Activated CD8-positive, alpha-beta T cell treated with anti-CD3 and anti-CD28 coated beads for 36 hours (primary cell): ENCODE measurements at regions not wholly inside any gene's neighbourhood (a gene's known extent, or its start where the extent isn't known, plus 50 kb on each side); places are given as distances from the start of the nearest gene placed in this dataset.

Experiments used
- ATAC-seq: fragments of 200-7000 bp; cut with Tn5 transposase; one replicate; pipeline ENCODE4 v1.10.0; 2021; ENCODE audit warnings: mild to moderate bottlenecking, moderate library complexity
- CTCF ChIA-PET: fragments of 350-600 bp; sonication (Branson Sonifier 250); formaldehyde crosslinking; loops from one replicate; lab custom pipeline; 2021; ENCODE audit warnings: antibody characterized with exemption; lab: Charles Lee
- POLR2A ChIA-PET: fragments of 350-600 bp; sonication (Branson Sonifier 250); formaldehyde crosslinking; loops from one replicate; lab custom pipeline; 2021; ENCODE audit warnings: antibody characterized with exemption; lab: Charles Lee
- DNase-seq: peaks from one replicate; pipeline ENCODE4 v3.0.0-alpha.2; 2020
- H3K27ac Mint-ChIP-seq: one replicate; pipeline ENCODE4 v1.8.0; 2021; ENCODE audit warnings: mild to moderate bottlenecking, mixed read lengths
- H3K27me3 Mint-ChIP-seq: one replicate; pipeline ENCODE4 v1.8.0; 2021; ENCODE audit warnings: mixed read lengths
- H3K36me3 Mint-ChIP-seq: one replicate; pipeline ENCODE4 v1.8.0; 2021; ENCODE audit warnings: low read depth, mixed read lengths
- H3K4me1 Mint-ChIP-seq: one replicate; pipeline ENCODE4 v1.8.0; 2021; ENCODE audit warnings: low read depth, mixed read lengths
- H3K4me3 Mint-ChIP-seq: one replicate; pipeline ENCODE4 v1.8.0; 2021; ENCODE audit warnings: mild to moderate bottlenecking, moderate library complexity, mixed read lengths
- H3K9me3 Mint-ChIP-seq: one replicate; pipeline ENCODE4 v1.8.0; 2021; ENCODE audit warnings: mixed read lengths
- CTCF ChIP-seq: fragments of 200-600 bp; IDR thresholded peaks from one replicate; pipeline ENCODE4 v1.8.0; 2022; ENCODE audit warnings: antibody characterized with exemption, mild to moderate bottlenecking
- intact Hi-C: fragments of 100-400 bp; cut with micrococcal nuclease; formaldehyde crosslinking; loops from one replicate; pipeline ENCODE4 v1.10.0; 2022

- no peak for DNase-seq
- ChIA-PET CTCF (no interaction called here), POLR2A (no interaction called here)
- peaks cover 13% of the 10 kb centered on the region for H3K9me3 Mint-ChIP-seq
- intact Hi-C loops, result no loop called here
- TF ChIP-seq CTCF, result no peak
- no peaks in the 10 kb centered on the region for H3K27me3 Mint-ChIP-seq
- ATAC-seq, result no peak
- peaks cover 6% of the 10 kb centered on the region for H3K36me3 Mint-ChIP-seq
- peak overlapping the region; percentile 28 for H3K4me3 Mint-ChIP-seq
- H3K4me1 Mint-ChIP-seq, result peaks cover 46% of the 10 kb centered on the region
- H3K27ac Mint-ChIP-seq, result peak overlapping the region; percentile 87
These were observed 374.3 kb downstream of the SOCS6 start for GRCh38 chr18:70663141-70663540.

DNA sequence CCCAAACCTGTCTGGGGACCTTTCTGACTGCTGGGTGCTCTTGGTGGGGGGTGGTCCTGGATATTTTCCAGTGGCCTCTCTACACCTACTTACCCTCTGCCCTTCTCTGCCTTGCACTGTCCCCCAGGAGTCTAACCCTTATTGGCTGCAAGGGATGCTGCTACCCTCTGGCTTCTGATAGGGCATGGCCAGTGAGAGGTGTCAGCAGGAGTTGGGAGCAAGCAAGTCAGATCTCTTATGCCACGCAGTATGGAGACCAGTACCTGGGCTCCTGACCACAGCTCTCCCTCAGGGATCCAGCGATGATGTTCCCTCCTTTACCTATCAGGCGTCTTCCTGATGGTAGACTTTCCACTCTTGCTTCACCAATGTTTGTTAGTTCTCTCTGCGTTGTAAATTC lies 373.7 kb downstream of the SOCS6 start:
- no peak for TF ChIP-seq CTCF
- intact Hi-C loops, result no loop called here
- ATAC-seq (peak; percentile 32), DNase-seq (no peak)
- Mint-ChIP-seq H3K27me3 (no peaks in the 10 kb centered on the region), H3K27ac (peak overlapping the region; percentile 87), H3K36me3 (peaks cover 6% of the 10 kb centered on the region), H3K4me3 (peak overlapping the region; percentile 28), H3K9me3 (peaks cover 13% of the 10 kb centered on the region), H3K4me1 (peaks cover 46% of the 10 kb centered on the region)
- ChIA-PET CTCF (interaction anchor here (0.9 kb wide), 1 partner anchor 173 kb away, joined by 3 read pairs; no protein-coding TSS in a partner anchor), POLR2A (no interaction called here)

DNA sequence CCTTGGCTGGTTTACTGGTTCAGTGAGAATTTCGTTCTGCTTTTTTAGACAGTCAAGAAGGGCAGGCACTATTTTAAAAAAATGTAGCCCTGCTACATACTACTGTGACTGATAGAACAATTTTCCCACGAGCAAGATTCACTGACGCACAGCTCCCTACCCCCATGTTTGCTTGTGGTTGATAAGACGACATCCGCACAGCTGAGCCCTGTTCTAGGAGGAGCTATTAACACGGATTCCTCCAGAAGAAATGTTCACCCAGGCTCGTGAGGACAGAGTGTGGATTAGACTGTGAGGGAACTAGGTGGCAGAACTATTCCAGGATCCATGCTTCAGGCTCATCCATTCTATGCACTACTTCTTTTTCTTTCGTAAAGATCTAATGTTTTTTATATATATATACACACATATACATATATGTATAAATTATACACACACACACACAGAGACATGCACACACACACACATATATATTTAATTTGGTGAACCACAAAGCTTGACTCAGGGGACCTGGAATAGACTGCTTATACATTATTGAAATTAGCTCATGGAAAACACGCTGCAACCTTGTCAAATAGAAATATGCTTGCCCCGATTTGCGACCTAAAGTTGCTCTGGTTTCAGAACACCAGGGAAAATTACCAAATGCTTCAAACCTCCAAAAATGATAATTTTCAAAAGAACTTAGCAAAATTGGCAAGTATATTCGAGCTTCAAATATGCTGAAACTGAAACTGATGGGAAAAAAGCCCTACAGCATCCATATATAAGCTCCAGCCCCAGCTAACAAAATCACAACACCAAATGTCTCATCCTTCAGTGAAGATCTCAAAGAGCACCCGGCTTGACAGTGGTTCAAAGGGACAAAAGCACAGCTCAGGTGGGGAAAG lies 370.4 kb downstream of the SOCS6 start:
- DNase-seq, result peak; percentile 74
- peak; percentile 88 for ATAC-seq
- Mint-ChIP-seq H3K27me3 (no peaks in the 10 kb centered on the region), H3K4me1 (peaks cover 43% of the 10 kb centered on the region), H3K4me3 (peak overlapping the region; percentile 63), H3K36me3 (peaks cover 2% of the 10 kb centered on the region), H3K9me3 (peaks cover 6% of the 10 kb centered on the region), H3K27ac (peak overlapping the region; percentile 73)
- TF ChIP-seq CTCF, result no peak
- POLR2A ChIA-PET, result interaction anchor here (0.7 to 1.3 kb wide), 2 partner anchors 17 to 36 kb away, joined by 3 to 5 read pairs; no protein-coding TSS in a partner anchor
- CTCF ChIA-PET, result interaction anchor here (1.1 to 1.9 kb wide), 6 partner anchors 8 to 169 kb away, joined by 3 to 5 read pairs (median 4); no protein-coding TSS in a partner anchor
- intact Hi-C loops, result no loop called here

- Mint-ChIP-seq H3K36me3 (peaks cover 16% of the 10 kb centered on the region), H3K4me3 (no peak overlapping the region), H3K4me1 (peaks cover 15% of the 10 kb centered on the region), H3K27ac (no peak overlapping the region), H3K27me3 (no peaks in the 10 kb centered on the region), H3K9me3 (peaks cover 20% of the 10 kb centered on the region)
- CTCF ChIA-PET, result interaction anchor here (0.8 kb wide), 1 partner anchor 163 kb away, joined by 3 read pairs; no protein-coding TSS in a partner anchor
- POLR2A ChIA-PET, result no interaction called here
- intact Hi-C loops, result no loop called here
- TF ChIP-seq CTCF, result no peak
- ATAC-seq (no peak), DNase-seq (no peak)
These were observed 364.8 kb downstream of the SOCS6 start for GRCh38 chr18:70653671-70654070.

GRCh38 chr18:70650878-70651277 lies 362.0 kb downstream of the SOCS6 start:
- no peak overlapping the region for H3K4me3 Mint-ChIP-seq
- peak overlapping the region; percentile 52 for H3K27ac Mint-ChIP-seq
- CTCF ChIA-PET, result interaction anchor here (0.6 to 1.2 kb wide), 3 partner anchors 9 to 167 kb away, joined by 3 to 4 read pairs (median 3); no protein-coding TSS in a partner anchor
- intact Hi-C loops, result no loop called here
- peak; percentile 45 for ATAC-seq
- peaks cover 17% of the 10 kb centered on the region for H3K36me3 Mint-ChIP-seq
- H3K4me1 Mint-ChIP-seq, result peaks cover 19% of the 10 kb centered on the region
- peaks cover 19% of the 10 kb centered on the region for H3K9me3 Mint-ChIP-seq
- H3K27me3 Mint-ChIP-seq, result no peaks in the 10 kb centered on the region
- POLR2A ChIA-PET, result no interaction called here
- no peak for DNase-seq
- no peak for TF ChIP-seq CTCF
